HG03139 (cell line): ENCODE measurements at regions not wholly inside any gene's neighbourhood (a gene's known extent, or its start where the extent isn't known, plus 50 kb on each side); places are given as distances from the start of the nearest gene placed in this dataset.

Experiments
- ATAC-seq: cut with Tn5 transposase; IDR thresholded peaks from one replicate; pipeline ENCODE4 v1.9.1; 2021; ENCODE audit not compliant: unreplicated experiment

DNA sequence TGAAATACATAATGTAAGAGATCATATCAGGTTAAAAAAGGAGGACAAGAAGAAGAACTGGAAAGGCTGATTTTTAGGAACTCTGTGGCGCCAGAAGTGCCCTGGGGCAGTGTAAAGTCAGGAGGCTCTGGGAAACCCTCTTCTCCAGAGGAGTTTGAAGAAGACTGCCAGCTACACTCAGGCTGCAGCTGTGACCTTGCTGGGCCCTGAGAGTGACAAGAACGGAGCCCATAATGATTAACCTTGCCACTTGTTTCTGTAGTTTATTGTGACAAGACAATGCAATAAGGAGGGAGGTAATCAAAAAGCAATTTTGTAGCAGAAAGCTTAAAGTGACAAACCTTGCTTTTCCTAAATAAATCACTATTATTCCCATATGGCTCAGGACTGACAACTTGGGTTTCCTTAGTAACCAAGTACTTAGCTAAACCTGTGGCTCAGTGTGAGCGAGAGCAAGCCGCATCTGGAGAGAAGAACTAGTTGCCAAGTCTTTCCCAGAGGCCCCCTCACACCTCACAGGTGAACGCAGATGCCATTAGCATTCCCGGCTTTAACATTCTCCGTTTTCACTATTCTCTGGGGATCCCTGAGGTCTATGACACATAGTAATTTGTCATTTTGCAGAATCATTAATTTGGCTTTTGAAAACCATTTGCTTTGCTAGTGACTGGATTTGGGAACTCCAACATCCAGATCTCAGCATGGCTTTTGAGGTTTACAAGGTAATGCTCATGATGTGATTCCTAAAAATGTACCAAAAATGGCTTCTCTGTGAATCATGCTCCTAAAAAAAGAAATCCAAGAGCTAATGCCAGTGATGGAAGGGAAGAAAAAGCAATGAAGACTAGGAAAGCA lies 115.9 kb downstream of the OMA1 start:
- ATAC-seq = no peak

DNA sequence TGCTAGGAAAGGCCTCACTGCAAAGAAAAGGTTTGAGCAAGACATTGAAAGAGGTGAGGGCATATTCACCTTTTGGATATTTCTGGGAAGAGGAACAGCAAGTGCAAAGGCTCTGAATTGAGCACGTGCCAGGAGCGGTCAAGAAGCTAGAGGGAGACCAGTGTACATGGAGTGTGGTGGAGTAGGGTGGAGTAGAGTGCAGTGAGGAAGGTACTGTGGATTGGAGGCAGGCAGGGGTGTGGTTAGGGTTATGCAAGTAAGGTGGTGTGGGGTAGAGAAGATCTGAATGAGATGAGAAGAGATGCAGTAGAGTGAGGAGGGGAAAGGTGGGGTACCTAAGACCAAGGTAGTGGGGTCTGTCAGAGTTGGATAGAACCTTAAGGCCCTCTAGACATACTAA lies 119.6 kb downstream of the OMA1 start:
- no peak for ATAC-seq

DNA sequence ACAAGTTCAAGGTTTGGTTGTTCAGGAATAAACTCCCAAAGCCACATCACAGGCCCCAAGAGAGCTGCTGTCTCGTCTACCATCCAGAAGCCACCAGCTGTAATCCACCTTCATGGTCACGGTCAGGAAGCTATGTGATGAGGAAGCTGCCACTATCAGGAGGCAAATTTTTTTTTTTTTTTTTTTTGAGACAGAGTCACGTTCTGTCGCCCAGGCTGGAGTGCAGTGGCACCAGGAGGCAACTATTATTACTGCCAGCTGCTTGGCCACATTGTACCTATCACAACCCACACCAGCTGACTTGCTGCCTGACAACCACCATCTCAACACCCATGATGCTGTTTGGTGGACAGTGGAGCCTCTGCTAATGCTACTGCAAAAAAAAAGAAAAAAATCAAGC lies 124.1 kb downstream of the OMA1 start:
- no peak for ATAC-seq

DNA sequence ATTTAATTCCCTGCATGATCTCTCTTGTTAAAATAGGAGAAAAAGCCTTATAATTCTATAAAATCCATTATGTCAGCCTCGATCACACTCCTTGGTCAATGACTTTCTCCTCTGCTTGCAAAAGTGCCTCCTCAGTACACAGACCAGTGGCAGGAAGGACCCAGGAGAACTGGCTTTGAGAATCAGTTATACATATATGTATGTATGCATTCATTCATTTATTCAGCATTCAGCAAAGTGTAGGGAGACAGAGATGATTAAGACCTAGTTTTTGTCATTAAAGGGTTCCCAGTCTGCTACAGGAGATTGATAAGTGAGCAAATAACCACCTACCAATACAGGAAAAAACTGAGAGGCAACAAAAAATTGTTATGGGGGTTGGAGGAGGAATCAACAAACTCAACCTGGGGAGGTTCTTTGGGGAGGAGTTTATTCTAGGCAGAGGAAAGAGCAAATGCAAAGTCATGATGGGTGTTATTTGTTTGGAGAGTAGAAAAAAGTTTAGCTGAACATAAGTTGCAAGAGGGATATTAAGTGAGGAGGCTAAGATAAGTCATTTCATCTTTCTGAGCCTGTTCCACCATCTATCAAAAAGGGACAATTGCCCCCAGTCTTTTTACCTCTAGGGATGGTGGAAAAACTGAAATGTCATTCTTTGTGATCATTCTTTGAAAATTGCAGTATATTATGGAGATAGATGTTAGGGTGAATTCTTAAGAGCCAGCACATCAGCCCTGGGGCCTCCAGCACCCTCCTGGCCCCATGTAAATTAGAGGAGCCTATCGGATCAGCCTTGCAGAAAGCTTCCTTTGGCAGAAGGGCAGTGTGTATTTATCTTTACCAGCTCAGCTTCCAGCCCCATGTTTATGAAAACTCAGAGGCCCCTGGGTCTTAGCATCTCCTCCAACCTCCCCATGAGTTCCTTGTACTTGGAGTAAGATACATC lies 128.0 kb downstream of the OMA1 start:
- no peak for ATAC-seq

DNA sequence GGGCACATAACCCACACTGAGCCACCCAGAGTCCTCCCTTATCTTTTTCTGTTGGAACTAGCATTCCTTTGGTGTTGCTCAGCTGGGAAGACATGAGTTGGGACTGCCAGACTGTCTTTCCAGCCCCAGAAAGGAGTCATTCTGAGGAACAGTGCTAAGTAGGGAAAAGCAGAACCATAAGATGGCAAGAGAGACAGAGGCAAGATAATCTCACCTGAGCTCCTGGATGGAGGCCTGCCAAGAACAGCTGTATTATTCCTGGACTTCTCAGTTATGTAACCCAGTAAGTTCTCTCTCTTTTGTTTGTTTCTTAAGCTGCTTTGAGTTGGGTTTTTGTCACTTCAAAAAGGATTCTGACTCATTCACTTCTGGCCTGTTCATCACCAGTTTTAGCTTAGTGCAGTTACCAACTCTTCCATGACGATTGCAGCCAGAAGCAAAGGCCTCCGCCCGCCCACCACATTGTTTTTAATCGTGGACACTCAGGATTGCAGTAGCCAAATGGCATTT lies 134.4 kb downstream of the OMA1 start:
- no peak for ATAC-seq

DNA sequence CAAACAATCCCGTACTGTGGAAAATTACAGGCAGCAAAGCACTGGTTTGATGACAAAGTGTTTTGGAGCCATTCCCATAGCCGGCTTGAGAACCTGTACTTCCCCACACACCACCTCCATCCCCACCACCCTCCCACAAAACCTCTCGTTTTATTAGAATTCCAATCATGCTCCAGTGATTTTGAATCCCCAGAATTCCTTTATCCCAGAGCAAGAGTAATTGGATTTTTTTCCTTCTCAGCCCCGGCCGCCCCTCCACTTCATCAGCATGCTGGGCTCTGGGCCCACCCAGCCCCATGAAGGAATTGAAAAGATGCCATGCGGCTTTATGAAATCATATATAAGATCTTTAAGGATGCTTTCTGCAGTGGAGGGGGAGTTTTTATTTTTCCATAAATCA lies 136.6 kb downstream of the OMA1 start:
- no peak for ATAC-seq

DNA sequence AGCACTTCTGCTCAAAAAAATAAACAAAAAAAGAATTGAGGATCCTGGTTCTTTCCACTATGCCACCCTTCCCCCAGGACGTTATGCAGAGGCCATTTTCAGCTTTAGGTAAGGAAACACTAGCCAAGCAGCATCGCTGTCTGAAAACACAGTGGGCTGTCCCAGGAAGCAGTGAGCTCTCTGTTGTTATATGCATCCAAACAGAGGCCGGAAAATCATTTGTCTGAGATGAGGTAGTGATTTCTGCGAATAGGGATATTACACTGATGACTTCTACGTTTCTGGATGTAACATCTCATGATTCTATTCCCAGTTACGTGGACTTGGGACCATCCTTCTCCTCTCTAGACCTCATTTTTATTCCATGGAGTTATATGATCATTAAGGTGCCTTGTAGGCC lies 137.2 kb downstream of the OMA1 start:
- no peak for ATAC-seq

DNA sequence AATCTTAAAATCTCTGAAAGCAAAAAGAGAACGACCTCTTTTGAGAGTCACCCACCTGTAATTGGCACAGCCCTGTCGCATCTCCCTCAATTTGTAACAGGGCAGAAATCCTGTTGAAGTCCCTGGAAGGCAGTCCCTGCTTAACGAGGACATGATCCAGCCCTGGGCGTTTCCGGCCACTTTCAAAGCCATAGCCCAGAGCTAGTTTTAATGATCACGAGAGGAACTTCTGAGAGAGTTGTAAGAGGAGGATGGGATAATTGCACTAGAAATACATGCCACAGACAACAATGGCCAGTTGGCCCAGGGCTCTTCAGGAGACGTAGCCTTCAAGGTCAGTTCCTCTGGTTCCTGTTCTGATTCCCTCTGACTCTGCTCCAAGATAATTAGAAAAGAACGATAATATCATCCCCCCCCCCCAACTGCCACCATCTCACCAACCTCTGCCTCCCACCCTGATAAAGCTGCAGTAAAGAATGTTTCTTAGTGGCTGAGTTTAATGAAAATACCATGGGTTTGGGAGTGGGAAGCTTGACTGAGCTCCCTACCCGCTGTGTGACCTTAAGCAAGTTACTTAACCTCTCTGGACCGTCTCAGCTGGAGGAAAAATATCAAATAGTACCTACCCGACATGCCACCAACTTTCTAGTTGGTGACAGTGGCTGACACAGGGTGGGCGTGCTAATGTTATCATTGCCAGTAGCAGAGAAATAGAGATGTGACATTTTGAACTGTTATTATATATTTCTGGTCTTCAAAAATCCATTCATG lies 140.0 kb downstream of the OMA1 start:
- ATAC-seq = no peak

DNA sequence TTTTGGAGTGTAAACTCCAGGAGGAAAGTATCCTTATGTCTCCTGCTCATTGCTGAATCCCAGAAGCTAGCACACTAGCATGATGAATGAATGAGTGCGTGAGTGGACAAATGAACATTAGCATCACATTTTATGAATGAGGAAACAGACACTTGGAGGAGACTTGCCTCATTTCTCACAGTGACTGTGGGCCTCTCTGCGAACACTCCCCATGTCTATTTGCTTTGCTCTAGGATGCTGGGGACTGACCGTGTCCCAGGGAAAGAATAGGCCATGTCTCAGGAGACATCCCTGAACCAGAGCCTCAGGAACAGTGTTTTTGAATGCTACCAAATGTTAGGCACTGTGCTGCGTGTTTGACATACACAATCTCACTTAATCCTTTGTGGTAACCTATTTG lies 140.9 kb downstream of the OMA1 start:
- ATAC-seq = no peak

DNA sequence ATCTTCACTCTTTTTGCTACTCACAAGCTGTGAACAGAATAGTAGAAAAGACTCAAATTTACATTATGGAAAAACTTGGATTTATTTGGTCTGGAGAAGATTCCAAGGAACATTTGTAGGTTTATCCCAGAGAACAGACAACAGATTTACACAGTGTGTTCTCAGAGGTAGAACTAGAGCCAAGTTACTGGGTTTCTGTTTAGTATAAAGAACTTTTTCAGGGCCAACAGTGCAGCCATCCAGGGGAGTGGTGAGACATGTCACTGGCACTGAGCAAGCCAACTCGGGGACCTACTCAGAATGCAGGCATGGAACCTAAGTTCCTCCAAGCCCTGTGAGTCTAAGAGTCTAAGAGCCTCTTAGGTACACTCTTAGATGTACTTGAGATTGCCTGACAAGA lies 142.6 kb downstream of the OMA1 start:
- ATAC-seq = no peak

DNA sequence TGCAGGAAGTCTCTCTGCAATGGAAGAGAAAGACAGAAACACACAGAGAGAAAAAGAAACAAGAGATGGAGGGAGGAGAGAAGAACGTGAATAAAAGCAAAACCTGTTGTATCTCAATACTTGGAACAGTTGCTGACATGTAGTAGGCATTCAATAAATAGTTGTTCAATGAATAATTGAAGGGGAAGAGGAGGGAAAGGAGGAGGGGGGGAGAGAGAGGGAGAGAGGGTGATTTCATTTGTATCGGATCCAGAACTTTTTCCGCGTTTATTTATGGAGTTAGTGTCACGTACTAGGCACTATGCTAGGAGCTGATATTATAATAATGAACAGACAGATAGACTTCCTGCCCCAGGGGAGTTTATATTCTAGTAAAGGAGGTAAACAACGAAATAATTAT lies 144.1 kb downstream of the OMA1 start:
- no peak for ATAC-seq

DNA sequence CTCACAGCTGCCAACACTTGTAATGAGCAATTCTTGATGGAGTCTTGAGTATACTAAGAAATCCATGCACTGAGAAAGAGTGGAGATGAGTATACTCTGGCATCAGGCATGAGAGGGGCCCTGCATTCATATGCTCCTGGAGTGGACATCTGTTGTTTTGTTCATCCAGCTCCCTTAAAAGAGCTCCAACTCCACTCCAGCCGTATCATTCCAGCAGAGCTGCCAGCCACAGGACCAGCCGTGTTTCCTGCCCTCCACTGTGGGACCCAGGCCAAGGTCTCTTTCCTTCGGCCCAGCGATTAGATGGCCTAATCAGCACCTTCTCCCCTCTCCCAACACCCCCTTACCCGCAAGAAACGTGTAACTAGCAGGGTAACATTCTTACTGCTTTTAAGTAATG lies 144.5 kb downstream of the OMA1 start:
- no peak for ATAC-seq

DNA sequence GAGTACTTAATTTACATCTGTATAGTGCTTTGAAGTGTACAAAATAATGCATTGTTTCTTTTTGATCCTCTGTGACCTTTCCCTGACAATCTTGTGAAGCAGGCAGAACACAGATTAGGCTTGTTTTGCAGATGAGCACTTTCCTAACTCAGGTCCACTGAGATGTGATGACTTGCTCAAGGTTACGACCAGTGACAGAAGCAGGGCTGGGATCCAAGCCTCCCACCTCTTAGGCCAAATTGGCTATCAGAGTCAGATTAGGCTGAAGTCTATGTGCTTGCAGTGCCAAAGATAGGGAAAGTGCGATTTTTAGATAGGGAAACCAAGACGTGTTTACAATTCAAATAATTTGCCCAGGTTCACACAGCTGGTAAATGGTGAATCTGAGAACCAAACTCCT lies 147.3 kb downstream of the OMA1 start:
- no peak for ATAC-seq

DNA sequence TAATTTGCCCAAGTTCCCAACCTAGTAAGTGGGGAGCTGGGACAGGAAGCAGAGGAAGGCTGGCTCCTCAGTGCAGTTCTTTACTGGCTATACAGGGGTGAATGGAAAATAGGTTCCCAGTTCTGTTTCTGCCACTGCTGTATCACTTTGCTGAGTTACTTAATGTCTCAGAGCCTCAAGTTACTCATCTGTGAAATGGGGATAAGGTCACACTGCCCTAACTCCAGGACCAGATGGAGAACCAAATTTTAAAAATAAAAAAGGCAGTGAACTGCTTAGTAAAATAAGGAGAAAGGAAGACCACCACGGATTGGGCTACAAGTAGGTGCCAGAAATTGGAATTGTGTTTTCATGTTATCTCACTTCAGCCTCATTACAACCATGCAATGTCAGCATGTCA lies 147.8 kb downstream of the OMA1 start:
- no peak for ATAC-seq

DNA sequence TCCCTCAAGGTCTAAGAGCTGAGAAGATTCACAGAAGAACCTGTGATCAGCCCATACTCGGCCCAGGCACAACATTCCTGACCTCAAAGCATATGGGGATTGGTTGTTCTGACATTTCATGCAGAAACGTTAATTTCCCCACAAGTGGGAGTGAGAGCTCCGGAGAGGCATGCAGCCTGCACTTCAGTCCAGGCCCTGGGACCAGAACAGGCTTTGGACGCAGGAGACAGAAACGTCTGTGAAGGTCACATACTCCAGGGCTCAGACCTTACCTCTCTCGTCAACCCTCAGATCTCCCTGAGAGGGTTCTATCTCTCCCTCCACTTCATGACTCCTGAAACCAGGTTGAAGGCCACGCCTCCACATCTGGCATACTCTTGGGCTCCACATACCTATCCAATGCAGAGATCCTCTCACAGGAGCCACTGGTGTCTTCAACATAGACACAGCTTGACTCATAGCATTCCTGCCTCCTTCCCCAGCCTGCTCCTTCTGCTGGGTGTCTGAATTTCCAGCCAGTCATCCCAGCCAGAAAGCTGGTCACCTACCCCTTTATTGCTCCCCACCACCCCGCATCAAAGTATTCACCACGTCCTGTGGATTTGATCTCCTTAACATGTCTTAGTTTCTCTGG lies 149.2 kb downstream of the OMA1 start:
- no peak for ATAC-seq

DNA sequence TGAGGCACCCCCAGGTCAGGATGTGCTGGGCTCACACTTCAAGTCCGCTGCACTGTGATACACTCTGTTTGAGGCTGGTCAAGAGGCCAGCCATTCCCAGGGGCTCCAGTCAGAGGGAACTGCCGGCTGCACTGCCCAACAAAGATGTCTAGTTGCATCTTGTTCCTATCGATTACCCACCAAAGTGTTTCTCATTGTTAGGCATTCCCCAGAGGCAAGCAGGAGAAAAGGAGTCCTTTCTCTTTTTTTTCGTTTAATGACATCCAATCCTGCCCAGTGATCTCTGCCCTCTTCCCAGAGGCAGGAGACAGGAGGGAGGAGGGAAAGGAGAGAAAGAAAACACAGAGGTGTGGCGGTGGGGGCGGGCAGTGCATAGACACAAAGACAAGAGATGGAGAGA lies 150.4 kb downstream of the OMA1 start:
- no peak for ATAC-seq

DNA sequence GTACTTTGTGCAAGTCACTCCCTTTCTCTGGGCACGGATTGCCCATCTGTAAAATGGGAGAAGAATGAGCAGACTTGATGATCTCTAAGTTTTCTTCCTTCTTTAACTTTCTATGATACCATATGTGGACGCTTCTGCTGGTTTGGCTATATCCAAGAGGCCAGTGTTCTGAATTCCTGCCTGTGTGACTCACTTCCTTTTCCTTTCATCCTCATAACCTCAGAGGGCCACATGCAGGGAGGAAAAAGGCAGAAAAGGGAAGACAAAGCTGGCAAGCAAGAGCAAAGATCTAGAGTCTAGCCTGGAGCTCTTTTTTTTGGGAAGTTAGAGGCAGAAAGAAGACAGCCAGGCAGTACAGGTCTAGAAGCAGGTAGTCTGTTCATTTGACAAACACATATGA lies 151.2 kb downstream of the OMA1 start:
- no peak for ATAC-seq

DNA sequence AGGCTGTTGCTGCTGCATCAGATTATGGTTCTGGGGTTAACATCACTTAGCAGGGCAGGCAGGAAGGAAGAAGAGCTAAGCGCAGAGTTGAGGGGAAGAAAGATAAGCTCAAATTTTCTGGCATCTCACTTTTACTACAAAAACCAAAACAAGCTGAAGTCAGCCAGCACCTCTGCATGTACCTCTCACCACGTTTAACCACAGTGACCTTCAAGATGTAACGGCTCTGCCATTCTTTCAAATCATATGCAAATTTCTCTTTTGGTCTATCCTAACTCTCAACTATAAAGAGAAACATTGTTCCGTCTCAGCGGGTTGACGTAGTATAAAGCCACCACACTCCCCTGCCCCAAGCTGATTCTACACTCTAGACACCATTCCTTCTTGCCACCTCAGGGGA lies 154.4 kb downstream of the OMA1 start:
- ATAC-seq = peak; percentile 65

DNA sequence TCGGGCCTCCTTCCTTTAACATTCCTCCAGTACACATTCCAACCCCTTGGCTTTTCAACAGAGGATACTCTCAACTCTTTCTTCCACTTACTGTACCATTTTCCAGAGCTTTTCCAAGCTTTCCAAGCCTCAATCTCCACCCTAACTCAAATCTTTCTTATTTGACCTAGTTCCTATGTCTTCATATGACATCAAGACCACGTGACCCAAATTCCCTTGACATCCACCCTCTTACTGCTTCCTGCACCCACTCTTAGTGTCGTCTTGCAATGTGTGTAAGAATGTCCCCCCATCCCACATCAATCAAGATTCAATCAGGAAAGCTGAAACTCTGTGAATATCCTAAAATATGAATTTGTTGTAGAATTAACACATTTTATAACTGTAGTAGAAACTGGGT lies 155.0 kb downstream of the OMA1 start:
- ATAC-seq = no peak

DNA sequence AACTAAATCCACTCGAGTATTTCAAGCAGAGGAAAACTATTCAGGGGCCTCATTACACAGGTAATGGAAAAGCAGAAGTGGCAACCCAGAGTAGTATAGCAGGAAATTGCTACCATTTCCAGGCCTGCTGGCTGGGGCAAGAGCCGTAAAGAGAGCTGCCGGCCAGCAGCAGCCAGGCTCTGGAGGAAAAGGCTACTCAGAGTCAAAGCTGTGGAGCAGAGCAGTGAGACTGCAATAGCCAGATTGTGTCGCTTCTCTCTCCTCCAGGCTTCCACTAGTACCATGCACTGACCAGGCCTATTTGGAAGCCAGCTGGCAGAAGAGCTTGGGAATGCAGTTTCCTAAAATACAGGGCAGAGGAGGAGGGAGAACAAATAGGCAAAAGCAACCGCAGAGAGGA lies 155.5 kb downstream of the OMA1 start:
- ATAC-seq = no peak

DNA sequence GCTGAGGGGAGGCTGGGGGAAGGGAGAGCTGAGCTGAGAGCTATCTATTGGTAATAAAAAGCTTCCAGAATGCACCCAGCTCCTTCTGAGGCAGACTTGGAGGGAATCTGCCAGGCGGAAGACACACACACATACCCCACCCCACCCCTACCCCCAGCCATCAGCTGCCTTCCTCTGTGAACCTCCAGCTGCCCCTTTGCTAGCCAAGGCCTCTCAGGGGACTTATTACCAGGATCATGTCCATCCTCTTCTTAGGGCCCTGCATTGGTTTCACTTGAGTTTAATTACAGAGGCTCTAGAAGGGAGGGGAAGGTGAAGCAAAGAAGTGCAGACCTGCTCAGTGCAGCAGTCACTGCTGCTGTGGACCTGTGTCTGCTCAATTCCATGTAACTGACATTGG lies 156.4 kb downstream of the OMA1 start:
- ATAC-seq = no peak
